ENCODE measurements at regions not wholly inside any gene's neighbourhood (a gene's known extent, or its start where the extent isn't known, plus 50 kb on each side); places are given as distances from the start of the nearest gene placed in this dataset.

- H3K9me2 ChIP-seq (replicated peaks; ENCODE audit: low read length), result no peaks in the 10 kb centered on the region
- H3K4me2 ChIP-seq (ENCODE audit: low read length), result peak overlapping the region; percentile 90
- intact Hi-C loops (cut with micrococcal nuclease), result loop anchor here (1.0 to 5.0 kb wide), 3 partner anchors 121 to 403 kb away; no protein-coding TSS in a partner anchor
- no peaks in the 10 kb centered on the region for H3K79me2 ChIP-seq (ENCODE audit: low read length)
- peak overlapping the region; percentile 73 for H3K4me3 ChIP-seq (ENCODE audit: low read length)
- DNase-seq (peak; percentile 10), ATAC-seq (peak; percentile 54)
- H3K27me3 ChIP-seq (ENCODE audit: low read length), result 0 out of 2 replicates have a peak, but pooled peaks cover 4% of the 10 kb centered on the region
- CTCF ChIA-PET, result interaction anchor here (0.8 kb wide), 2 partner anchors 39 to 52 kb away, joined by 3 read pairs; no protein-coding TSS in a partner anchor
- no peaks in the 10 kb centered on the region for H3K36me3 ChIP-seq (ENCODE audit: low read depth, low read length)
- no peaks in the 10 kb centered on the region for H3K9me3 ChIP-seq (ENCODE audit: low read length)
- no peak overlapping the region for H3K27ac ChIP-seq (ENCODE audit: low read length)
- POLR2A ChIA-PET (ENCODE audit: unreplicated experiment), result interaction anchor here (0.6 kb wide), 1 partner anchor 105 kb away, joined by 8 read pairs; no protein-coding TSS in a partner anchor
- H4K20me1 ChIP-seq (ENCODE audit: low read length), result no peaks in the 10 kb centered on the region
- H3F3A ChIP-seq (ENCODE audit: low read length, unreplicated experiment), result no peaks in the 10 kb centered on the region
- H2AFZ ChIP-seq (ENCODE audit: low read length), result peak overlapping the region; percentile 73
- H3K4me1 ChIP-seq (ENCODE audit: insufficient read depth, low read length), result no peaks in the 10 kb centered on the region
- no TSS peak for BruUV-seq (replicated peaks)
- H3K9ac ChIP-seq (ENCODE audit: low read length), result peak overlapping the region; percentile 19; the same call in 1 of the 2 replicates
- TF ChIP-seq EZH2 (IDR thresholded peaks at IDR 0.05; ENCODE audit: low read length, unreplicated experiment) (no peak), EZH2phosphoT487 (IDR thresholded peaks at IDR 0.05; ENCODE audit: borderline replicate concordance, low read length) (no peak), CTCF (conservative IDR thresholded peaks at IDR 0.05; ENCODE audit: low read depth, low read length) (no peak)
Observed at GRCh38 chr15:60128000-60128376, 123.9 kb downstream of the FOXB1 start.

GRCh38 chr15:60128710-60129109 is 124.6 kb downstream of the FOXB1 start:
- Histone ChIP-seq H2AFZ (ENCODE audit: low read length) (no peak overlapping the region), H3K27ac (ENCODE audit: low read length) (no peak overlapping the region), H3K27me3 (ENCODE audit: low read length) (peaks cover 9% of the 10 kb centered on the region; the same call in 1 of the 2 replicates), H3K79me2 (ENCODE audit: low read length) (no peaks in the 10 kb centered on the region), H3K4me1 (ENCODE audit: insufficient read depth, low read length) (no peaks in the 10 kb centered on the region), H3F3A (ENCODE audit: low read length, unreplicated experiment) (no peaks in the 10 kb centered on the region), H3K36me3 (ENCODE audit: low read depth, low read length) (no peaks in the 10 kb centered on the region), H3K9ac (ENCODE audit: low read length) (no peak overlapping the region), H3K4me2 (ENCODE audit: low read length) (no peak overlapping the region), H4K20me1 (ENCODE audit: low read length) (no peaks in the 10 kb centered on the region), H3K9me2 (replicated peaks; ENCODE audit: low read length) (no peaks in the 10 kb centered on the region), H3K9me3 (ENCODE audit: low read length) (no peaks in the 10 kb centered on the region), H3K4me3 (ENCODE audit: low read length) (no peak overlapping the region)
- ChIA-PET POLR2A (ENCODE audit: unreplicated experiment) (no interaction called here), CTCF (no interaction called here)
- ATAC-seq, result no peak
- TF ChIP-seq EZH2phosphoT487 (IDR thresholded peaks at IDR 0.05; ENCODE audit: borderline replicate concordance, low read length) (no peak), CTCF (conservative IDR thresholded peaks at IDR 0.05; ENCODE audit: low read depth, low read length) (no peak), EZH2 (IDR thresholded peaks at IDR 0.05; ENCODE audit: low read length, unreplicated experiment) (no peak)
- intact Hi-C loops (cut with micrococcal nuclease), result loop anchor here (5.0 kb wide), 1 partner anchor 121 kb away; no protein-coding TSS in a partner anchor
- no peak for DNase-seq
- BruUV-seq (replicated peaks), result no TSS peak

GRCh38 chr15:60130398-60130797 is 126.3 kb downstream of the FOXB1 start:
- H3K4me2 ChIP-seq (ENCODE audit: low read length), result no peak overlapping the region
- ChIA-PET POLR2A (ENCODE audit: unreplicated experiment) (no interaction called here), CTCF (no interaction called here)
- DNase-seq, result no peak
- TF ChIP-seq EZH2 (IDR thresholded peaks at IDR 0.05; ENCODE audit: low read length, unreplicated experiment) (no peak), CTCF (conservative IDR thresholded peaks at IDR 0.05; ENCODE audit: low read depth, low read length) (no peak), EZH2phosphoT487 (IDR thresholded peaks at IDR 0.05; ENCODE audit: borderline replicate concordance, low read length) (no peak)
- no peaks in the 10 kb centered on the region for H3K9me3 ChIP-seq (ENCODE audit: low read length)
- H3K4me3 ChIP-seq (ENCODE audit: low read length), result no peak overlapping the region
- no TSS peak for BruUV-seq (replicated peaks)
- H3F3A ChIP-seq (ENCODE audit: low read length, unreplicated experiment), result no peaks in the 10 kb centered on the region
- no peaks in the 10 kb centered on the region for H3K9me2 ChIP-seq (replicated peaks; ENCODE audit: low read length)
- H3K27ac ChIP-seq (ENCODE audit: low read length), result no peak overlapping the region
- intact Hi-C loops (cut with micrococcal nuclease), result loop anchor here (10.0 kb wide), 1 partner anchor 194 kb away; no protein-coding TSS in a partner anchor
- ATAC-seq, result no peak
- no peaks in the 10 kb centered on the region for H3K4me1 ChIP-seq (ENCODE audit: insufficient read depth, low read length)
- H3K9ac ChIP-seq (ENCODE audit: low read length), result no peak overlapping the region
- no peaks in the 10 kb centered on the region for H3K79me2 ChIP-seq (ENCODE audit: low read length)
- peaks cover 10% of the 10 kb centered on the region; the same call in 1 of the 2 replicates for H3K27me3 ChIP-seq (ENCODE audit: low read length)
- no peaks in the 10 kb centered on the region for H4K20me1 ChIP-seq (ENCODE audit: low read length)
- H2AFZ ChIP-seq (ENCODE audit: low read length), result no peak overlapping the region
- H3K36me3 ChIP-seq (ENCODE audit: low read depth, low read length), result no peaks in the 10 kb centered on the region

Measured in PC-3 (cell line).